ENCODE measurements at regions not wholly inside any gene's neighbourhood (a gene's known extent, or its start where the extent isn't known, plus 50 kb on each side); places are given as distances from the start of the nearest gene placed in this dataset.

DNA sequence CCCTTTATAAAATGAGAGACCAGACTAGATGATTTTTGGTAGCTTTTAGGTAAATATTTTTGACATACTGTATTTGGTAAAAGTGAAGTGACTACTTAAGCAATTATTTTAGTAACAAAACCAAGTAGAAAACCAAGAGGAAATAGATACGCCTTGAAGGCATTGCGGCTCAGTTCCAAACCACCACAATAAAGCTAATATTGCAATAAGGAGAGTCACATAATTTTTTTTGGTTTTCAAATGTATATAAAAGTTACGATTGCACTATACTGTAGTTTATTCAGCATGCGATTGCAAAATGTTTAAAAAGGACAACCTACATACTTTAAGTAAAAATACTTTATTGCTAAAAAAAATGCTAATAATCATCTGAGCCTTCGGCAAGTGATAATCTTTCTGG, 581.7 kb upstream of the POT1 start:
- TF ChIP-seq, protein P1, sequence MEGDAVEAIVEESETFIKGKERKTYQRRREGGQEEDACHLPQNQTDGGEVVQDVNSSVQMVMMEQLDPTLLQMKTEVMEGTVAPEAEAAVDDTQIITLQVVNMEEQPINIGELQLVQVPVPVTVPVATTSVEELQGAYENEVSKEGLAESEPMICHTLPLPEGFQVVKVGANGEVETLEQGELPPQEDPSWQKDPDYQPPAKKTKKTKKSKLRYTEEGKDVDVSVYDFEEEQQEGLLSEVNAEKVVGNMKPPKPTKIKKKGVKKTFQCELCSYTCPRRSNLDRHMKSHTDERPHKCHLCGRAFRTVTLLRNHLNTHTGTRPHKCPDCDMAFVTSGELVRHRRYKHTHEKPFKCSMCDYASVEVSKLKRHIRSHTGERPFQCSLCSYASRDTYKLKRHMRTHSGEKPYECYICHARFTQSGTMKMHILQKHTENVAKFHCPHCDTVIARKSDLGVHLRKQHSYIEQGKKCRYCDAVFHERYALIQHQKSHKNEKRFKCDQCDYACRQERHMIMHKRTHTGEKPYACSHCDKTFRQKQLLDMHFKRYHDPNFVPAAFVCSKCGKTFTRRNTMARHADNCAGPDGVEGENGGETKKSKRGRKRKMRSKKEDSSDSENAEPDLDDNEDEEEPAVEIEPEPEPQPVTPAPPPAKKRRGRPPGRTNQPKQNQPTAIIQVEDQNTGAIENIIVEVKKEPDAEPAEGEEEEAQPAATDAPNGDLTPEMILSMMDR (IDR thresholded peaks at IDR 0.05; ENCODE audit: control insufficient read depth, insufficient read depth, low read depth, low read length, missing control alignments): no peak
- H3K4me3 ChIP-seq (ENCODE audit: control insufficient read depth, low read depth, low read length): no peak overlapping the region
- DNase-seq (ENCODE audit: low read depth): no peak

DNA sequence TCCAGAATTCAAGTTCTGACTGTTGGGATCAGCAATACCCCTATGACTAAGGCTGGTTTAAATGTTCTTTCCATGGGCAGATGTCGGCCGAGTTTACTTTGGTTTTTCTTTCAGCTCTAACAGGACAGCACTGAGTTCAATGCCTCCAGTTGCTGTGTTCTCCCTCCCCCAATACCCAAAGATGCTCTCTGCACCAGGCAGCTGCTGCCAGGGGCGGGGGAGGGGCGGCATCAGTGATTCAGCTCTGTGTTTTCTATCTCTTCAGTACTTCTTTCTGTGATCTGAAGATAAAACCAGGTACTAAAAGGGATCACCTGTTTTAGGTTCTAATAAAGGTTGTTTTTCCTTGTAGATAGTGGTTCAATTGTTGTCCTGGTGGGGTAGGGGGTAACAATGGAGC, 576.7 kb upstream of the POT1 start:
- H3K4me3 ChIP-seq (ENCODE audit: control insufficient read depth, low read depth, low read length): no peak overlapping the region
- DNase-seq (ENCODE audit: low read depth): no peak
- TF ChIP-seq, protein P1 (IDR thresholded peaks at IDR 0.05; ENCODE audit: control insufficient read depth, insufficient read depth, low read depth, low read length, missing control alignments): no peak

DNA sequence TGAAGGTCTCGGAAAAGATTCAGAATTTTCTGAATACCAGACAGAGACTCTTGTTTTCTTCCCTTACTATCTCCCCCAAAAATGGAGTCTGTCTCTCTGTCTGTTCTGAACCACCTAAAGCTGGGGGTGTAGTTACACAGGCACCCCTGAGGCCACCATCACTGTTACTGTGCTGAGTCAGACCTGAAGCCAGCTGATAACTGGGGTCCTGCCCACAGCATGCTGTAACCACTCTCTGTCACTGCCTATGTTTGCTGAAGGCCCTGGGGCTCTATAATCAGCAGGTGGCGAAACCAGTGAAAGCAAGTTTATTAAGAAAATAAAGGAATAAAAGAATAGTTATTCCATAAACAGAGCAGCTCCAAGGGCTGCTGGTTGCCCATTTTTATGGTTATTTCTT, 575.2 kb upstream of the POT1 start:
- no peak overlapping the region for H3K4me3 ChIP-seq (ENCODE audit: control insufficient read depth, low read depth, low read length)
- DNase-seq (ENCODE audit: low read depth): no peak
- TF ChIP-seq, protein P1 (IDR thresholded peaks at IDR 0.05; ENCODE audit: control insufficient read depth, insufficient read depth, low read depth, low read length, missing control alignments): no peak

DNA sequence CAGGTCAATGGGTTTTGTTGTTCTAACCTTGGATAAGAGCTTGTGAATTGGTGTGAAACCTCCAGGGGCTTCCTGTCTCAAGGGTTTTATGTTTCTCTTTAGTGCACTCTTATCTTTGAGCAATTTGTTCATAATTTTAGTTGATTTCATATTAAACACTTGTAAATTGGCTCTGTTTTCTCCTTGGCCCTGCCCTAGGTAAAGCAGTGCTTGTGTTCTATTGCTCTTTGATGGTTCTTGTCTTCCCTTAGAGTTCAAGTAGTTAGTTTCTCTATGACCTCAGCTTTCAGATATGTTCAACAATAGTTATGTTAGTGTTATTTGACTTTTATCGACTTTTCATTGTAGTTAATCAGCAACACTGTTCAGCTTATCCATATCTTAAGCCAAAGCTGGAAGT, 566.4 kb upstream of the POT1 start:
- H3K4me3 ChIP-seq (ENCODE audit: control insufficient read depth, low read depth, low read length): no peak overlapping the region
- DNase-seq (ENCODE audit: low read depth): no peak
- TF ChIP-seq, protein P1 (IDR thresholded peaks at IDR 0.05; ENCODE audit: control insufficient read depth, insufficient read depth, low read depth, low read length, missing control alignments): no peak

DNA sequence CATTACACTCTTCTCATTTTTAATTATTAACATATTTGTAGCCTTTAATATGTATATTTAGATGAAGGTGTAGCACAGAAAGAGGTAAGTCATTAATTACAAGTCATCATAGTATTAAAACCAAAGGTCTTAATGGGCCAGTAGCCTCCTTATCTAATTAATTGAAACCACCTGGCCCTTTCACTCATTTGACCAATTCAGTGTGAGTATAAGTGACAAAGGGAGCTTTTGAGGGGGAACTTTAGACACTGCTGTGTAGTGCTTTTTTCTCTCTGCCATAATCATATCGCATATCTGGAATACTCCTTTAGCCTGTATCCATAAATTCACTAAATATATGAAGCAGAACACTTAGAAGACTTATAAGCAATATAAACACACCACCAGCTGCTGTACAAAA, 562.9 kb upstream of the POT1 start:
- no peak for DNase-seq (ENCODE audit: low read depth)
- no peak overlapping the region for H3K4me3 ChIP-seq (ENCODE audit: control insufficient read depth, low read depth, low read length)
- TF ChIP-seq, protein P1 (IDR thresholded peaks at IDR 0.05; ENCODE audit: control insufficient read depth, insufficient read depth, low read depth, low read length, missing control alignments): no peak

DNA sequence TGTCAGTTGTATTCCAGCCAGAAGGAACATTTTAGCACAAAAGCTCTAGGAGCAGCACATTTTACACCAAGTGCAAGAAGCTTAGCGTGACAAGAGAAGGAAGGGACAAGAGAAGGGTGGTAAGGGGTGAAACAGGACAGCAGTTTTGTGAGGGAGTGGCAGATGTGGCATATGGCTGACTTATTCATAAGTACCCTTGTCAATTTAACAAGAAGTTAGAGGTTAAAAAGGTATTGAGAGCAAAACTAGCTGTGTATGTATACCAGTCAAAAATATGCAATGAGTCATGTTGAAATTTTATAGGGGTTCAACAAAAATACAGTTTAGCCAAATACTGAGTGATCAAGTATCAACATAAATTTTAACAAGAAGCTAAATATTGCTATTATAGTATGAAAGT, 561.5 kb upstream of the POT1 start:
- H3K4me3 ChIP-seq (ENCODE audit: control insufficient read depth, low read depth, low read length): no peak overlapping the region
- TF ChIP-seq, protein P1 (IDR thresholded peaks at IDR 0.05; ENCODE audit: control insufficient read depth, insufficient read depth, low read depth, low read length, missing control alignments): no peak
- no peak for DNase-seq (ENCODE audit: low read depth)

DNA sequence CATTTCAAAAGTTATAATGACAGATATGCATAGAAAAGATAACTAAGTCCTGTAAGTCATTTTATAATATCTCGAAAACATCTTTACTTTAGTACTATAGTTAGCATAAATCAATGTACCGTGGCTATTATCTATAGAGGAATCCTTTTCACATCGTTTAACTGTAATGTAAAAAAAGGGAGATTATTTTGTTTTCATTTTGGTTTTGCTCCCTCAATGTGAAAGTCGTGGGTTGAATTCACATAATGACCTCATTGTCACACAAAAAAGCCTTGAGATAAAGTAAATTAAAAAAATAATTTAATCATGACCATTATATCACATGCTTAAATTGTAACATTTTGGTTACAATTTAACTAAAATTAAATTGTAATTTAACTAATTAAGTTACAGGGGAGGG, 560.5 kb upstream of the POT1 start:
- DNase-seq (ENCODE audit: low read depth): no peak
- TF ChIP-seq, protein P1 (IDR thresholded peaks at IDR 0.05; ENCODE audit: control insufficient read depth, insufficient read depth, low read depth, low read length, missing control alignments): no peak
- H3K4me3 ChIP-seq (ENCODE audit: control insufficient read depth, low read depth, low read length): no peak overlapping the region

All from AG09309 (cell line).